ENCODE measurements at regions not wholly inside any gene's neighbourhood (a gene's known extent, or its start where the extent isn't known, plus 50 kb on each side); places are given as distances from the start of the nearest gene placed in this dataset.

DNA sequence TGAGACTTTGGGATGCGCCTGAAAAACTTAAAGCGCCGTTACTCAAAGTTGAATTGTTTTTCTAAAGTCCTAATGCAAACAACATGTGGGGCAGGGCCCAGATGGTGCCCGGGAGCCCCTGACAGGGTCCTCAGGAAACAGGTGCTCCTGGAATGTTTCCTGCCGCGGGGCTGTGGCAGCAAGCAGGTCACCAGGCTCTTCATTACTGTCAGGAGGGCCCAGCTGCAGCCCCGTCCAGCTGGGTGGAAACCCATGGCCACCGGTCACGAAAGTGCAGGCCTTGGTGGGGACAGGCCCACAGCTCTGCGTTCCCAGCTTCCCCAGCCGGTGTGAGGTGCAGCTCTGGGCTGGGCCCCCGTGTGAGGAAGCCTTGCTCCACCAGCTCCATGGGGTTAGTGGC, 63.9 kb upstream of the GATA2 start:
- no peak overlapping the region for H2AFZ ChIP-seq
- H3K4me3 Mint-ChIP-seq = no peak overlapping the region
- H3K27ac Mint-ChIP-seq = no peak overlapping the region
- H3K27me3 Mint-ChIP-seq (ENCODE audit: insufficient read depth, low read depth, poor library complexity) = peaks cover 24% of the 10 kb centered on the region
- no peaks in the 10 kb centered on the region for H3K36me3 ChIP-seq (ENCODE audit: insufficient read depth)
- H3K27me3 ChIP-seq (ENCODE audit: insufficient read depth) = peaks cover 28% of the 10 kb centered on the region
- H3K9me3 Mint-ChIP-seq = no peaks in the 10 kb centered on the region; the same call in 1 of the 3 replicates
- H3F3A ChIP-seq (replicated peaks; ENCODE audit: low read depth) = peaks cover 5% of the 10 kb centered on the region; the same call in 1 of the 2 replicates
- DNase-seq (ENCODE audit: low spot score) (no peak), ATAC-seq (no peak)
- no peaks in the 10 kb centered on the region; the same call in 2 of the 3 replicates for H3K36me3 Mint-ChIP-seq (ENCODE audit: low read depth)
- H3K4me1 Mint-ChIP-seq = peaks cover 15% of the 10 kb centered on the region
- H3K4me3 ChIP-seq = no peak overlapping the region
- no peak overlapping the region for H3K27ac ChIP-seq (ENCODE audit: low read depth)
- no peak for TF ChIP-seq REST (IDR thresholded peaks at IDR 0.05; ENCODE audit: unreplicated experiment)
- TF ChIP-seq JUNB (IDR thresholded peaks at IDR 0.05; ENCODE audit: unreplicated experiment) = no peak
- TF ChIP-seq CREB1 (CRISPR knock-in tag; IDR thresholded peaks at IDR 0.05; ENCODE audit: low read depth) = no peak
- no peak for TF ChIP-seq CTCF (conservative IDR thresholded peaks at IDR 0.05; ENCODE audit: low read depth in 2 of 2)
- no peaks in the 10 kb centered on the region for H3K9me2 ChIP-seq (ENCODE audit: insufficient read depth)
- H3K4me2 ChIP-seq = no peak overlapping the region
- H3K79me2 ChIP-seq (replicated peaks; ENCODE audit: insufficient read depth) = no peaks in the 10 kb centered on the region
- H3K4me1 ChIP-seq (ENCODE audit: insufficient read depth) = peaks cover 20% of the 10 kb centered on the region
- H4K20me1 ChIP-seq (replicated peaks; ENCODE audit: insufficient read depth) = no peaks in the 10 kb centered on the region

DNA sequence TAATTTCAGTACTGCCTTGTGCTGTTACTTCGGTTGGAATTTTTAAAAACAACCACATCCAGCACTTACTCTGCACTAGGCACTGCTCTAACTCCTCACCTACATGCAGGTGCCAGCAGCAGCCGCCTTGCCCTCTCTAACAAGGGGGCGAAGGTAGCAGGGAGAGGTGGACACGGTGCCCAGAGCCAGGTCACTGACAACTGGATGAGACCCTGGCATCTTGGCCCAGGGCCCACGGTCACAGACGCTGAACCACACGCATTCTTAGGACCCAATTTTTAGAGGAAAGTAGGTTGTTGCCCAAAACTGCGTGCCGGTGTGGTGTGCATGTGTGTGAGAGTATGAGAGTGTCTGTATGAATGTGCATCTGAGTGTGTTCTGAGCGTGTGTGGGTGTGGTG, 63.4 kb upstream of the GATA2 start:
- Histone ChIP-seq H4K20me1 (replicated peaks; ENCODE audit: insufficient read depth) (no peaks in the 10 kb centered on the region), H3K27ac (ENCODE audit: low read depth) (no peak overlapping the region), H3F3A (replicated peaks; ENCODE audit: low read depth) (peaks cover 5% of the 10 kb centered on the region; the same call in 1 of the 2 replicates), H3K4me3 (no peak overlapping the region), H2AFZ (peak overlapping the region; percentile 69), H3K36me3 (ENCODE audit: insufficient read depth) (no peaks in the 10 kb centered on the region), H3K27me3 (ENCODE audit: insufficient read depth) (peaks cover 28% of the 10 kb centered on the region), H3K79me2 (replicated peaks; ENCODE audit: insufficient read depth) (no peaks in the 10 kb centered on the region), H3K4me1 (ENCODE audit: insufficient read depth) (peaks cover 20% of the 10 kb centered on the region), H3K4me2 (peak overlapping the region; percentile 55; the same call in 1 of the 2 replicates), H3K9me2 (ENCODE audit: insufficient read depth) (no peaks in the 10 kb centered on the region)
- DNase-seq (ENCODE audit: low spot score) = no peak
- H3K27me3 Mint-ChIP-seq (ENCODE audit: insufficient read depth, low read depth, poor library complexity) = peaks cover 24% of the 10 kb centered on the region
- peaks cover 15% of the 10 kb centered on the region for H3K4me1 Mint-ChIP-seq
- ATAC-seq = no peak
- no peak overlapping the region for H3K4me3 Mint-ChIP-seq
- no peaks in the 10 kb centered on the region; the same call in 2 of the 3 replicates for H3K36me3 Mint-ChIP-seq (ENCODE audit: low read depth)
- no peak overlapping the region for H3K27ac Mint-ChIP-seq
- H3K9me3 Mint-ChIP-seq = no peaks in the 10 kb centered on the region; the same call in 1 of the 3 replicates
- TF ChIP-seq REST (IDR thresholded peaks at IDR 0.05; ENCODE audit: unreplicated experiment) (no peak), ETS1 (IDR thresholded peaks at IDR 0.05) (no peak), ZNF114 (CRISPR knock-in tag; IDR thresholded peaks at IDR 0.05) (no peak), POLR2AphosphoS5 (IDR thresholded peaks at IDR 0.05; ENCODE audit: low read depth) (no peak), NANOG (IDR thresholded peaks at IDR 0.05; ENCODE audit: borderline replicate concordance) (no peak), CTCF (conservative IDR thresholded peaks at IDR 0.05; ENCODE audit: low read depth in 2 of 2) (no peak), EZH2phosphoT487 (IDR thresholded peaks at IDR 0.05; ENCODE audit: unreplicated experiment) (no peak), JUNB (IDR thresholded peaks at IDR 0.05; ENCODE audit: unreplicated experiment) (no peak), ZNF331 (CRISPR knock-in tag; IDR thresholded peaks at IDR 0.05; ENCODE audit: low read depth) (no peak), CREB1 (CRISPR knock-in tag; IDR thresholded peaks at IDR 0.05; ENCODE audit: low read depth) (no peak)

Data from GM23338 (cell line).